NCI-H526 treated with DMSO at 0.1 percent for 48 hours (cell line): ENCODE measurements at regions not wholly inside any gene's neighbourhood (a gene's known extent, or its start where the extent isn't known, plus 50 kb on each side); places are given as distances from the start of the nearest gene placed in this dataset.
"Not testable (repeated sequence)": the region's sequence is repeated elsewhere in the genome, so short reads cannot be mapped to it uniquely, and the experiment has no call there.

Experiments
- DNase-seq: peaks from one replicate; lab custom pipeline; 2025; lab: John Stamatoyannopoulos, UW

DNA sequence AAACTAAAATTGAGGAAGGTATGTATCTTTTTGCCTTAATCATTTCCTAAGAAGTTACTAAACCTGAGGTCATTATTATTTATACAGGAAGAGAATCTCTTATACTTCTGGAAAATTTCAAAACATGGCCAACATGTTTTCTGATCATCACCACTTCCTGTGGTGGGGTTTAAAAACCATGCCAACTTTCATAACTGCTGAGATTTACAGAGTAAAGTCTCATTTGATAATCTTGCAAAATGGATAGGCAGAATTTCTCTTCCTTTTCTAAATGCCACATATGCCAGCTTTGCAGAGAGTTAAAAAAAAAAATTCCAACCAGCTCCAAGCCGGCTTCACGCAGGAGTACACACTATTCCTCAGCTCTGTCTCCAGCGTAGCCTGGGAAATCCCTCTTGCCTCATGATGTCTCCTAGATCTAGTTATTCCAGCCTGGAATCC lies 124.3 kb upstream of the SPRED1 start:
- DNase-seq, result no peak

DNA sequence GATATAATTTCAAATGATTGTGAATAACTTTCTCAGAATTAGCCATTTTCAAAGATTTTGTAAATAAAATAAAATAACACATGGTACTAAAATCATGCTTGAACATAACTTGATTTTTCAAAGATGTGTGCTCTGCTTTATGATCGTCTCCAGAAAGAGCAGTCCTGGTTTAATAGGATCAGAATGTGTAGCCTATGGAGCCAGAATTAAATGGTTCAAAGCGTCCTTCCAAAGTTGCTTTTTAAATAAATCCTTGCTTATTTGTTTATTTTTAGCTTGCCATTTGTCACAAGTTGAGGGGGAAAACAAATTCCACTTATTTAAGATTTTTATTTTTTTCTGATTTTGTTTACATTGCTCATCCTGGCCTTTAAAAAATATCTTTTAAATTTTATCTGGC lies 123.7 kb upstream of the SPRED1 start:
- DNase-seq, result no peak

DNA sequence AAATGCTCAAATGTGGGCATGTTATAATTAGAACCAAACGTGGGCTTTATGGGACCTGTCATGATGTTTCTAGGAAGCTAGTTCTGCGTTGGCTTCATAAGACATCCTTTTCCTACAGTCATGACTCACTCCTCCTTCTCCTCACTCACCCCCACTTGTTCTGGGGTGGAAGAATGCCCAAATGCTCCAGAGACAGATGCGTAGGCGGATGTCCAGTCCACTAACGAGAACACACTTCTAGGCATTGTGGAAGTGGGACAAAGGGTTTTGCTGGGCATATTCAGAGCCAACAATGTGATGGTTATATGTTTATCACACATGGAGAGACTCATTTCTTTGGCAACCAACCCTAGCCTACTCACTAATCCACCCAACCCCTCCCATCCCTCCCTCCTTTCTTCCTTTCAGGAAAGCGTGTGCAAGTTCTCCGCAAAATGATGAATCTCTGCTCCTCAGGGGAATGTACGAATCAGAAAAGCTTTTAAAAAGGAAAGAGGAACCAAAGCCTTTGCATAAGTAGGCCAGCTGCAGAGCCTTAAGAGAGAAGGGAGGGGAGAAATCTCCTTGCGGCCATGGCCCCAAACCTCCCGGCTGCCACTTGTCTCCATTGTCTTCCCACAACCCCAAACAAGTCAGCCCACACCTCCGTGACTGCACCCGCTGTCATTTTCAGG lies 123.0 kb upstream of the SPRED1 start:
- no peak for DNase-seq

DNA sequence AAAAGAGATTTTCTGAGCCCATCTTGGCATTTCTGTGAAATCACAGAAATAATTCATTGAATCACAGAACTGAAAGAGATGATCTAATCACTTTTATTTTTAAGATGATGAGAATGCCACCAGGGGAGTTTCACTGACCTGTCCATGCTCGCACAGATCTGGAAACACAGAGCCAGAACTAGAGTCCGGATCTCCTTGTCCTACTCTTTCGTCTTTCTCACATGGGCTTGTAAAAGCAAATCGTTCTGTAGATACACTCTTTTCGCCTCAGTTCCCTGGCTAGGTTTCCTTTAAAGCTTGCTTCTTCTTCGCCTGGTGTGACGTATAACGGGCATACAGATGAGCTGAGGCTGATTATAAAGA lies 122.5 kb upstream of the SPRED1 start:
- no peak for DNase-seq

DNA sequence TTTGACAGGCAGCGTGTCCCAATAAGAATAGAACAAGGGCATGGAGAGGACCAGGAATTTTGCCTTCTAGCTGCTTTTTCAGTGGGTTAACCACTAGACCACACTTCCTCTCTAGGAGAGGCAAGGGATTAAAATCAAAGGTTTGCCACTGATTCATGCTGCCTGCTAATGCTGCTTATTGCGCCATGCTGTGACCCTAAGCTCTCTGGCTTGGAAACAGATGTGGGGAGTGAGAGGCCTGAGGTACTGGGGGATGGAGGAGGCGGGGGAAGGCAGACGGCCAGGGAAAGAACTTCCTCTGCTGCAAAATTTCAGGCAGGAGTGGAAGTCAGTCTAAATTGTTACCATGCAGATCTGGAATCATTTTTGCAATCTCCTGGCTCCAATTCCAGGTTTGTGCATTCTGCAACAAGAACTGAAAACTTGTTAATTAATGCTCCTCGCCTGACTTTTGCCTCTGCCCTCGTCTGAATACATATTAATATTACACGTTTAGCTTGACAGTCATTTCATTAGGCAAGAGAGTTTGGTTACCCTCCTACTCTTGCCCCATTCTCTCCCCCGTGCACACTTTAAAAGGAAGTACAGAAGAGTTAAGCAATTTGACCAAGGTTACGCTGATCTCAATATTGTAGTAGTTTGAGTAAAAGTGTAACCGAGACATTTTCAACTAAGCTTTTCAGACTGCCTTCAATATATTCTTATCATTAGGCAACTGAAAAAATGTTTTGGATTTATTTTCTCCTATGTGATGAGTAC lies 121.7 kb upstream of the SPRED1 start:
- no peak for DNase-seq

DNA sequence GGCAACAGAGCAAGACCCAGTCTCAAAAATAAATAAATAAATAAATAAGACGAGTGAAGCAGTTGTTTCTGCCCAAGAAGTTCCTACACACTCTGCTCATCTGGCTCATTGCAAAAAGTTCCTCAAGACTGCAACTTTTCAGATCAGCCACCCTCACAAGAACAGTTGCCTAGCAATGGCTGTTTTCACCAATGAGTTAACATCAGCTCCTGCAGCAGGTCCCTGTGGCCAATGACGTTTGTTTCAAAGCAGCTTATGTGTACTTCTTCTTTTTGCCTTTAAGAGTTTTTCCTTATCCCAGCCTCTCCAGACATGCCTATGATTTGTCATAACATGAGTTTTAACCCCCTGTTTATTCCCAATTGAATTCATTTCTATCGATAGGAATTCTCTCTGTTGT lies 118.4 kb upstream of the SPRED1 start:
- no peak for DNase-seq

DNA sequence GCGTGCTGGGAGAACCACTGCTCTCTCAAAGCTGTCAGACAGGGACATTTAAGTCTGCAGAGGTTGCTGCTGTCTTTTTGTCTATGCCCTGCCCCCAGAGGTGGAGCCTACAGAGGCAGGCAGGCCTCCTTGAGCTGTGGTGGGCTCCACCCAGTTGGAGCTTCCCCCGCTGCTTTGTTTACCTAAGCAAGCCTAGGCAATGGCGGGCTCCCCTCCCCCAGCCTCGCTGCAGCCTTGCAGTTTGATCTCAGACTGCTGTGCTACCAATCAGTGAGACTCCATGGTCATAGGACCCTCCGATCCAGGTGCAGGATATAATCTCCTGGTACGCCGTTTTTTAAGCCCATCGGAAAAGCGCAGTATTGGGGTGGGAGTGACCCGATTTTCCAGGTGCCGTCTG lies 110.4 kb upstream of the SPRED1 start:
- not testable (repeated sequence) for DNase-seq

DNA sequence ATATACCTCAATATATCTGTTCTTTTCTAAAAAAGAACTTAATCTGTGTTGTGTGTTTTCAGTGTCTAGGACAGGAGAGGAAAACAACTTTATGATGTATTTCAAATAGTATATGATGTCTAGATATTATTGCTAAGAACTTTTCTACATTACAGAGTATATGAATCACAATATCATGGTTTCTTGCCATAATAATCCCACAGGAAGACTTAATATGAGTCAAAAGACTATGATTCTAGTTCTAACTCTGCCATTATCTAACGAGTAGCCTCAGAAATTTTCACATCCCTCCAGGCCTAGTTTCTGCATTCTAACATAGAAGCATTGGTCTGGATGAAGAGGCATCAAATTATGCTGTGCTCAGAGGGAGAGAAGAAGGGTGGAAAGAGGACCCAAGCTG lies 107.7 kb upstream of the SPRED1 start:
- no peak for DNase-seq

DNA sequence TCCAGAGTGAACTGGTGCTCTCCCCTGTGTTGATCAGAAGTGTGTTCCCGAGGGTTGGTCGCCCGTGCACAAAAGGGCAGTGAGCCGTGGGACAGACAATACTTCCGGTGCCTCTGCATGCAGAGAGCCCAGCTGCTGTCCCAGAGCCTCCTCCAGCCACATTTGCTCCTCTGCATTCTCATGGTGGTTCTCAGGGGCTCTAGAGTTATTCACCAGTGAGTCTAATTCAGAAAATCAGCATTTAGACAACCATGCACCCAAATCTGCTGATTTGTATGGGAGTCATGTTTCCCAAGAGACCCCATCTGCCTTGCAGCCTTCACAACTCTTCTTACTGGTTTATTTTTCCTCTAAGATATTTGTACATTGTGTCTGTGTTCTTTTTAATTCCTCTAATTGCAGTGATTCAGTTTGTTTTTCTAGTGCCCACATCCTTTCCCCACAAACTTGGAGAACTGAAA lies 107.0 kb upstream of the SPRED1 start:
- DNase-seq, result no peak

DNA sequence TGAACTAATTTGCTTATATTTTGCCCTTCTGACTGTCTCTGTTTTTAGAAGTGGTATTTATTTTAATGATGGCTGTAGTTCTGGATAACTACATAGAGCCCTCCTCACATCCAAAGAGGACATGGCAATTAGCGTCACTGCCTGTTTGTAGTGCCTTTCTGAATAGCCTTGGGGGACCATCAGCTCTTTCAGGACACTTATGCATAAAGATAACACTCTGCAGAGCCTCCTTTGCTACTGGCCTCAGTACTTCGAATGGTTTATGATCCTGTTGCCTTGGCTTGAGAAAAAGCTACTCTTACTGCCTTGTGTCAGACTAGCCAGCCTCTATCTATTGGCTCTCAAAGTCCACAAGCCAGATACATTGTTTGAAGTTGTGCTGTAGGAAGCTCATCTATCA lies 105.4 kb upstream of the SPRED1 start:
- DNase-seq, result no peak

DNA sequence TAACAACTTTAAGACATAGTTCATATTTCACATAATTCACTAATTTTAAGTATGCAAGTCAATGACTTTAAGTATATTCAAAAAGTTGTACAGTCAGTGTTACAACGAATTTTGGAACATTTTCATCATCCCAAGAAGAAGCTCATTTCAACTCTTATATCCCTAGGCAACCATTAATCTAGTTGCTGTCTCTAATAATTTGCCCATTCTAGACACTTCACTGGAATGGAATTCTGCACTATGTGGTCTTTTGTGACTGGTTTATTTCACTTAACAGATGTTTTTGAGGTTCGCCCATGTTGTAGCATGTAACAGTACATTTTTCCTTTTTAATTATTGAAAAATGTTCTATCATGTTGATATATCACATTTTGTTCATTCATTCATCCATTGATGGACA lies 104.2 kb upstream of the SPRED1 start:
- DNase-seq, result no peak

DNA sequence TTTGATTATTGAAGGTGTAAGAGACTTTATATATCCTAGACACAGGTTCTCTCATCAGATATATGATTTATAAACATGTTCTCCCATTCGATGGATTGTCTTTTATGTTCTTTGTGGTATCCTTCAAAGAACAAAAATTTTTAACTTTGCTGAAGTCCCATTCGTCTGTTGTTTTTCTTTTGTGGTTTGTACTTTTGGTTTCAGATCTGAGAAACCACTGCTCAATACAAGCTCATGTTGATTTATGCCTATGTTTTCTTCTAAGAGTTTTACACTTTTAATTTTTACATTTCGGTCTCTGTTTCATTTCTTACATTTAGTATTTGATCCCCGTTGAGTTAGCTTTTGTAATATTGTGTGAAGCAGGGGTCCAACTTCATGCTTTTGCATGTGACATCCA lies 103.3 kb upstream of the SPRED1 start:
- DNase-seq, result no peak

DNA sequence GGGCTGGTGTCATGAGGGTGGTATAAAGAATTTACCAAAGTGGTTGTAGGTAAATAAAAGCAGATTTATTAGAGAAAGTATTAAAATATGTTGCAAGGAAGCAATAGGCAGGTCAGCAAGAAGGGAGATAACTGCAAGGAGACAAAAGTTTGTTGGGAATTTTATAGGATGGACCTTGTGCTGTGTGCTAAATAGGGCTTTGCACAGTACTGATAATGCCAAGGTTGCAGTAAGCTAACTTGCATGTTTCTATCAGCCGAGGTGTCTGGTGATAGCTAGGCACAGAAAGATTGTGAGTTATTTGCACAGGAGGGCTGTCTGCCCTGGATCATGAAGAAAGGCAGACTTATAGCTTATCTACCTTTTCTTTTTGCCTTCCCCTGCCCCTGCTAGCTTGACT lies 102.5 kb upstream of the SPRED1 start:
- DNase-seq, result no peak

DNA sequence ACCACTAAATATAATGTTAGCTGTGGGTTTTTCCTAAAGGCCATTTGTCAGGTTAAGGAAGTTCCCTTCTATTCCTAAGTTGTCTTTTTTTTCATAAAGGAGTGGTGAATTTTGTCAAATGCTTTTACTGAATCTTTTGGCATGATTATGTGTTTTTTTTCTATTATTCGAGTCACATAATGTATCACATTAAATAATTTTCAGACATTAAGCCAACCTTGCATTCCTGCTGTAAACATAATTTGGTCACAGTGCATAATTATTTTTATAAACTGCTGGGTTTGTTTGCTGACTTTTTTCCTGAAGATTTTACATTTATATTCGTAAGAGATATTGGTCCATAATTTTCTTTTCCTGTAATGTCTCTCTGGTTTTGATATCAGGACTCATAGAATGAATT lies 101.8 kb upstream of the SPRED1 start:
- no peak for DNase-seq

DNA sequence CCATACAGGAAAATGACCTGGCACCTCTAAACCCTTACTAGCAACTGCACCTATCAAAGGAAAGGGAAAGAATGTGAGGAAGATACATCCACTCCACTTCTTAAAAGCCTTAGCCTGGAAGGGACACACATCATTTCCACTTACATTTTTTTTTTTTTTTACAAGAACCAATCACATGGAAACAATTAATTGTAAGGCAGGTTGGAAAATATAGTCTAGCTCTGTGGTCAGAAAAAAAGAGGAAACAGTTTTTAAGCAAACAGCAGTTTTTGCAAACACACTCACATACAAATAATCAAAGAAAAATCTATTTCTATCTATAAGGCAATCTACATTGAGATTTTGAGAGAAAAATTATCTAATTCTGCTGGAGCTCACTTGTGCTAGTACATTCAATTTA lies 98.9 kb upstream of the SPRED1 start:
- DNase-seq, result no peak

DNA sequence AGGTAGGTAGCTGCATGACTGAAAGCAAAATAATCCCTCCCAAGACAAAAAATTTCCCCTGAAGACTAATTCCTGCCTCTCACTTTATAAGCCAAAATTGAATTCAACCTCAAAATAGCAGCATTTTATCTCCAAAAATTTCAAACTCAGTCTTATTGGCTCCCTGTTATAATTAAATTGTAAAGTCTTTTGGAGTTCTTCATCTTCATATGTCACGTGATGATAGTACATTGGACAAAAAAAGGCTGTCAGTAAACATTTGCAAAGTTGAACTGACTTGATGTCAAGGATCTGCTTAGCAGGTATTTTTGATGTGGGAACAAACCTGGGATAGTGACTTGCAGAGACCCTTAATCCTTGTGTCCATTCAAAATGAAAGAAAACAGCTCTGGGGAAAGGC lies 98.4 kb upstream of the SPRED1 start:
- DNase-seq, result no peak

DNA sequence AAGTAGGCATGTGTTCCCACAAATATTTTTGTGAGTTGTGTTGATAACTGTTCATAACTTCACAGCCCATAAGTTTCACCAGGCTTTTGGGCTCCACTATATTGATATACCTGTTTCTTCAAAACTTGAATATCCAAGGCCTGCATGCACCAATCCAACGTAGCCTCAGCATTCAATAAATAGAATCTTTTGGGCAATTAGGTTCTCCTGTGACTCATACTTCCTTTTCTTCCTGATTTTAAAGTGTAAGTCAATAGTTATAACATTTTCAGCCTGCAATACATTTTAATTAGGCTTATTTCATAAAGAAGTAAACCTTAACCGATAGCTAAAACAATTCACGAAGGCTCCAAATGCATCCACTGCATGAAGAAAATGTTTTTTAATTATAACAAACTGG lies 97.8 kb upstream of the SPRED1 start:
- DNase-seq, result no peak

DNA sequence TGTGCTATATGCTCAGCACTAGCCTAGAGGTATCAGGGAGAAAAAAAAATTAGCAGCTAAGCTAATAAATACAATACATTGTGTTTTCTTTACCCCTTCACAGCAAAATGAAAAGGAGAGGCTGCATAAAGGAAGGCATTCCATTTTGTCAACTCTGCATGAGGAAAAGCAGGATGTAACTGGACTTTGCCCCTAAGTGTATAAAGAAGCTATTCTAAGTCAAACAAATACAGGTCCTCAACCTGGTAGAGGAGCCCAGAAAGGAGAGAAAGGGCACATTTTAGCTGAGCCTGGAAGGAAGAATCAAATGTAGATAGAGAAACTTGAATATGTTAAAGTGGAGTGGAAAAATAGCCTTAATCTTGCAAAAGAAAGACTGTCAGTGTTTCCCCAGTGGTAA lies 89.0 kb upstream of the SPRED1 start:
- DNase-seq, result no peak

DNA sequence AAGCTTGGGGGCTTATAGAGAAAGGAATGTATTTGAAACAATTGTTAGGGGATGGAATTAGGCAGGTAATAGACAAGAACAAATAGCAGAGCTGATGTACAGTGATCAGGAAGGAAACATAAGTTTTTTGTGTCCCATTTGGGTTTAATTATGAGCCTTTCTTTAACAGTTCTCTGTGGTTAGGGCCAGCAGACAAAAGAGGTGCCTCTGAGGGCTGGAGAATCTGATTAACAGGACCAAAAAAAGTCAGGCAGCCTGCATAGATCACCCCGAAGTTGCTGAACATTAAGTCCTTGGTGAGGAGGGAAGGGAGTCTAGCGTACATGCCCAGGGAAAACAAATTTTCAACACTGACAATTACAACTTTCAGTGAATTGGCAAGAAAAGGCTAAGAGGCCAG lies 88.6 kb upstream of the SPRED1 start:
- no peak for DNase-seq

DNA sequence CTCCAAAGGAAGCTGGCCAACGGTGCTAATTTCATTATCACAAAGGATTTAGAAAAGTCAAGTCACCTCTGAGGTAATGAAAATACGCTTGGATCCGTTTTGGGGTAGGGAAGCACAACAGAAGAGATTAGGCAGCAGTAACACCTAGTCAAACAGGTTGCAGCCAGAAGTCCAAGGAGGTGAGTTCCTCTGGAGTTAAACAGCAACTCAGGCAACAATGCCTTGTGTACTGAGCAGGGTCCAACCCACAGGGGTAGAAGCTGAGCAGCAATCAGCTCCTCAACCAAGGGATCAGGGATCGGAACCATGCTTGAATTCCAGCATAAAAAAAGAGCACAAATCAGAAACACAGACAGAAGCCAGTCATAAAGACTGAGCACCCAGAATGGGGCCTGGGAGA lies 88.1 kb upstream of the SPRED1 start:
- DNase-seq, result no peak

DNA sequence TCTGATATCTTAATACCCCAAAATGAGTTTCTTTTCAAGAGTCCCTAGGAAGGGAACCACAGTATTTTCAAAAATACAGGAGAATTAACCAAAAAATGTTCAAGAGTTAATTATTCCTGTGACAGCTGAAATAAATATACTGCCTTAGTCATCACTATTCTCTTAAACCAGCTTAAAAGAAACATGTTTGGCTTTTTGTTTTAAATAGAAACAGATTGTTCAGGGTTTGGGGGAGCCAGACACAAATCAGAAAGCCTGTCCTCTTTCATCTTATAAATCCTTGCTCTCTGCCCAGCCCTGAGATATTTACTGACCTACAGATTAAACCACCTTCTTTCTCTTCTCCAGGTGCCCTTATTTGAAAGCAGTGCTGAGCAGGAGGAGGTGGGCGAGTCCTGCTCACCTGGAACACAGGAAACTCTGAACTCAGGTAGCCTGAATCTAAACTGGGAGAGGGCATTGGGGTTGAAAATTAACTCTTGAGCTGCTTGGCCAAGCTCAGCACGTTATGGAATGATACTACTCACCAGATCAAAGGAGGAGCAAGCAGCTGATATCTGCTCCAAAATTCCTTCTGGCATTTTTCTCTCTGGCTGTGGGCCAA lies 84.1 kb upstream of the SPRED1 start:
- no peak for DNase-seq

DNA sequence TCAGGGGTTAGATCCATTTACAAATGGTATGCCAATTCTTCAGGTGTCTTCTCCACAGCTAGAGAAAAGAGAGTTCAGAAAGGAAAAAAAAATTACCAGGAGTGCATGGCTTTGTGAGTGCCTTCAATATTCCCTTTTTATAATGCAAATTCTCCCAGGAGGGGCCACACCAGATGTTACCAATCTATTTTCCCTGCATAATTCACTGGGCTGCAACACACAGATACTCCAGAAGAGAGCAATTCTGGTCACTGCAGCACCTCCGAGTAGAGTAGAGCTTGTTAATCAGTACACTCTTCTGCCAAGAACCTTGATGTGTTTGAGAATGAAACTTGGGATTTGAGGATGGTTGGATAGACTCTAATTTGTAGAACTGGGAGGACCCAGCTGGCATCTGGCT lies 80.7 kb upstream of the SPRED1 start:
- DNase-seq, result no peak

DNA sequence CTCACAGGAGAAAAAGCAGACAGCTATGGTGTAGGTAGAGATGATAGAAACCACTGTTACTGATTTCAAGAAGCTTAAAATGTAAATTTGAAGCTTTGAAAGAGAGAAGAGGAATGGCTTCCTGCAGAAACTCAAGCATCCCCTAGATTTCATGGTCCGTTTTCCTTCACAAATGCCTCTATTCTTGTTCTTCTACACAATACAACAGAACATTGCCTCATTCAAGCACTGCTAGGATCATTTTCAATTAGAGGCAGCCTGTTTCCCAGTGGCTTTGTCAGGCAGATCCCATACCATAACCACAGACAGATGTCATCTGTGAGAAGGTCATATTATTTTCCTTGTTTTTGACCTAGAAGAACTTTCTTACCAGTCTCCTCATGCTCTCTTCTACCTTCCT lies 77.9 kb upstream of the SPRED1 start:
- DNase-seq, result no peak

DNA sequence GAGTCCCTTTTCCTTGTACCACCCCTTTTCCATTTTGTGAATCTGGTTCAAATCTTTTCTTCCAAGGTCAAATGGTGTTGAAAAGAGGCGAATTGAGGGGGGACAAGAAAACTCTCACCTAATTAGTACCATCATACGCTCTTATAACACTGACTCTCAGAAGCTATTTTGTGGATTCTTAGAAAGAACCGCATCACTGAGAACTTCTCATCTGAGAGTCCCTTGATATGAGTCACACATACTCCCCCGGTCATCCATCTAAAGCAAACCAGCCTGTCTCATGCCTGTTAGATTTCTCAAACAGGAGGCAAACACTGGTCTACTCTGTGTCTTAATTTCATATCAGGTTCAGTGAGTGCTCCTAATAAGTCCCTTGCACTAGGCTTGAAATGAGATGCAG lies 76.5 kb upstream of the SPRED1 start:
- no peak for DNase-seq
